DND-41 (cell line): ENCODE measurements at regions not wholly inside any gene's neighbourhood (a gene's known extent, or its start where the extent isn't known, plus 50 kb on each side); places are given as distances from the start of the nearest gene placed in this dataset.

Experiments used
- EZH2 ChIP-seq: IDR thresholded peaks from 3 replicates; pipeline ENCODE4 v1.6.1; 2012; ENCODE audit warnings: borderline replicate concordance, low read depth, mild to moderate bottlenecking, moderate library complexity, low read length, inconsistent platforms; ENCODE audit not compliant: severe bottlenecking
- TF ChIP-seq, protein P1 (sequence below): IDR thresholded peaks from 2 replicates; pipeline ENCODE4 v1.5.1; 2012; ENCODE audit warnings: borderline replicate concordance, low read length, moderate library complexity, mild to moderate bottlenecking; ENCODE audit not compliant: poor library complexity, severe bottlenecking; ENCODE audit errors: extremely low read depth

- TF ChIP-seq, protein P1, sequence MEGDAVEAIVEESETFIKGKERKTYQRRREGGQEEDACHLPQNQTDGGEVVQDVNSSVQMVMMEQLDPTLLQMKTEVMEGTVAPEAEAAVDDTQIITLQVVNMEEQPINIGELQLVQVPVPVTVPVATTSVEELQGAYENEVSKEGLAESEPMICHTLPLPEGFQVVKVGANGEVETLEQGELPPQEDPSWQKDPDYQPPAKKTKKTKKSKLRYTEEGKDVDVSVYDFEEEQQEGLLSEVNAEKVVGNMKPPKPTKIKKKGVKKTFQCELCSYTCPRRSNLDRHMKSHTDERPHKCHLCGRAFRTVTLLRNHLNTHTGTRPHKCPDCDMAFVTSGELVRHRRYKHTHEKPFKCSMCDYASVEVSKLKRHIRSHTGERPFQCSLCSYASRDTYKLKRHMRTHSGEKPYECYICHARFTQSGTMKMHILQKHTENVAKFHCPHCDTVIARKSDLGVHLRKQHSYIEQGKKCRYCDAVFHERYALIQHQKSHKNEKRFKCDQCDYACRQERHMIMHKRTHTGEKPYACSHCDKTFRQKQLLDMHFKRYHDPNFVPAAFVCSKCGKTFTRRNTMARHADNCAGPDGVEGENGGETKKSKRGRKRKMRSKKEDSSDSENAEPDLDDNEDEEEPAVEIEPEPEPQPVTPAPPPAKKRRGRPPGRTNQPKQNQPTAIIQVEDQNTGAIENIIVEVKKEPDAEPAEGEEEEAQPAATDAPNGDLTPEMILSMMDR: no peak
- TF ChIP-seq EZH2: no peak
Measured at GRCh38 chr5:133885566-133885965, 82.9 kb downstream of the C5orf15 start.
